A549 (cell line): ENCODE measurements at regions not wholly inside any gene's neighbourhood (a gene's known extent, or its start where the extent isn't known, plus 50 kb on each side); places are given as distances from the start of the nearest gene placed in this dataset.

Source experiments
- ATAC-seq, 2 experiments: fragments of 200-7000 bp in 1 of 2; fragments of >200 bp in 1 of 2; cut with Nextera tagmentation in 1 of 2; cut with Tn5 transposase in 1 of 2; 3 replicates each; pipeline versions ENCODE4 v1.8.0 to v1.9.1; 2018 to 2020; ENCODE audit warnings: mild to moderate bottlenecking in 1 of 2, moderate library complexity in 1 of 2
- CTCF ChIA-PET: fragments of 300-600 bp; sonication (Branson Sonifier 250); formaldehyde crosslinking; extraction: SDS; loops from one replicate; lab custom pipeline; 2021; ENCODE audit warnings: antibody characterized with exemption, inconsistent platforms; lab: Yijun Ruan, JAX
- POLR2A ChIA-PET: fragments of 350-600 bp; formaldehyde crosslinking; extraction: SDS; loops from one replicate; lab custom pipeline; 2021; ENCODE audit warnings: antibody characterized with exemption, inconsistent platforms; lab: Yijun Ruan, JAX
- DNase-seq, 2 experiments: peaks; one replicate each; pipeline versions ENCODE4 v3.0.0 to v3.0.0-alpha.2; 2011 to 2016; ENCODE audit warnings: low read depth in 1 of 2, low spot score in 1 of 2
- FAIRE-seq: peaks from 2 replicates; lab custom pipeline; 2011; peaks lifted over from hg19 to GRCh38; lab: Jason Lieb, UNC
- H3K27ac ChIP-seq, 2 experiments: fragments of >200 bp; sonication (Bioruptor Twin); formaldehyde crosslinking; 3 replicates each; pipeline ENCODE4 v1.5.1; 2016 to 2017
- H3K4me1 ChIP-seq: fragments of >200 bp; sonication (Bioruptor Twin); formaldehyde crosslinking; 3 replicates; pipeline ENCODE4 v1.6.1; 2016
- H3K4me2 ChIP-seq: fragments of >200 bp; sonication (Bioruptor Twin); formaldehyde crosslinking; 3 replicates; pipeline ENCODE4 v1.6.1; 2016
- H3K4me3 ChIP-seq: fragments of >200 bp; sonication (Bioruptor Twin); formaldehyde crosslinking; 3 replicates; pipeline ENCODE4 v1.5.1; 2016
- H3K9me3 ChIP-seq: fragments of >200 bp; sonication (Bioruptor Twin); formaldehyde crosslinking; 3 replicates; pipeline ENCODE4 v1.6.1; 2016
- CBX8 ChIP-seq: fragments of 200-600 bp; sonication (generic); IDR thresholded peaks from 2 replicates; pipeline ENCODE4 v1.6.1; 2016
- CEBPB ChIP-seq, 2 experiments: fragments of >200 bp in 1 of 2; sonication (Bioruptor Twin) in 1 of 2; formaldehyde crosslinking in 1 of 2; IDR thresholded peaks; 2 replicates each; pipeline ENCODE4 v1.6.1; 2012 to 2016
- ELK1 ChIP-seq: fragments of 150-350 bp; IDR thresholded peaks from 2 replicates; pipeline ENCODE4 v1.6.1; 2014; ENCODE audit warnings: low read depth, mild to moderate bottlenecking, low read length
- ESRRA ChIP-seq: fragments of 150-350 bp; IDR thresholded peaks from 2 replicates; pipeline ENCODE4 v1.6.1; 2014; ENCODE audit warnings: mild to moderate bottlenecking, low read length, borderline replicate concordance
- FOXS1 ChIP-seq: fragments of 250-450 bp; sonication (Bioruptor Pico); IDR thresholded peaks from 2 replicates; pipeline ENCODE4 v1.5.0; 2020; ENCODE audit warnings: mild to moderate bottlenecking, moderate library complexity
- HOXB5 ChIP-seq: fragments of 250-450 bp; sonication (Bioruptor Pico); IDR thresholded peaks from 2 replicates; pipeline ENCODE4 v1.5.0; 2020; ENCODE audit warnings: mild to moderate bottlenecking, moderate library complexity
- KDM1A ChIP-seq: fragments of 200-600 bp; sonication (generic); IDR thresholded peaks from 2 replicates; pipeline ENCODE4 v1.6.1; 2016; ENCODE audit warnings: low read depth, mild to moderate bottlenecking
- MAX ChIP-seq: IDR thresholded peaks from 2 replicates; pipeline ENCODE4 v1.6.1; 2012
- PHF8 ChIP-seq: fragments of 200-600 bp; sonication (generic); IDR thresholded peaks from 2 replicates; pipeline ENCODE4 v1.6.1; 2016; ENCODE audit warnings: low read depth, mild to moderate bottlenecking, antibody characterized with exemption, moderate library complexity, borderline replicate concordance
- RAD21 ChIP-seq, 2 experiments: fragments of >200 bp in 1 of 2; sonication (Bioruptor Twin) in 1 of 2; formaldehyde crosslinking in 1 of 2; IDR thresholded peaks in 1 of 2; conservative IDR thresholded peaks in 1 of 2; 2 replicates in 1 of 2; 3 replicates in 1 of 2; pipeline ENCODE4 v1.6.1; 2012 to 2018; ENCODE audit warnings: inconsistent platforms in 1 of 2
- RARB ChIP-seq: fragments of 250-450 bp; sonication (Bioruptor Pico); IDR thresholded peaks from 2 replicates; pipeline ENCODE4 v1.8.0; 2021; ENCODE audit warnings: mild to moderate bottlenecking, moderate library complexity
- TP53 ChIP-seq: fragments of 250-450 bp; sonication (Bioruptor Pico); IDR thresholded peaks from 2 replicates; pipeline ENCODE4 v1.5.0; 2021; ENCODE audit warnings: mild to moderate bottlenecking, moderate library complexity
- ZC3H11A ChIP-seq: fragments of 450-650 bp; IDR thresholded peaks from 2 replicates; pipeline ENCODE4 v1.6.1; 2014; ENCODE audit warnings: antibody characterized with exemption, mild to moderate bottlenecking
- ZFP36 ChIP-seq: fragments of 450-650 bp; IDR thresholded peaks from 2 replicates; pipeline ENCODE4 v1.6.1; 2014; ENCODE audit warnings: borderline replicate concordance; ENCODE audit not compliant: partially characterized antibody
- WGBS: methylation state at CpG from one replicate; pipeline ENCODE4 v1.1.6; 2017; ENCODE audit errors: missing lambda C conversion rate; 5-methylcytosine and 5-hydroxymethylcytosine counted together
- TF ChIP-seq, protein P1 (sequence below): fragments of 200-600 bp; sonication (generic); IDR thresholded peaks from 2 replicates; pipeline ENCODE4 v1.6.1; 2016; ENCODE audit warnings: antibody characterized with exemption, mild to moderate bottlenecking, moderate library complexity
- TF ChIP-seq, protein P2 (sequence below): fragments of >200 bp; sonication (Bioruptor Twin); formaldehyde crosslinking; IDR thresholded peaks from 3 replicates; pipeline ENCODE4 v1.5.1; 2016
- TF ChIP-seq, protein P3 (sequence below): fragments of 250-450 bp; sonication (Bioruptor Pico); IDR thresholded peaks from 2 replicates; pipeline ENCODE4 v1.5.0; 2021; ENCODE audit warnings: mild to moderate bottlenecking, moderate library complexity, borderline replicate concordance

GRCh38 chr9:91117959-91118703 lies 243.6 kb downstream of the AUH start:
- H3K27ac ChIP-seq = no peak overlapping the region
- ATAC-seq = no peak
- TF ChIP-seq RARB (CRISPR knock-in tag) (no peak), ZFP36 (no peak), ZC3H11A (no peak), FOXS1 (CRISPR knock-in tag) (no peak), PHF8 (no peak), KDM1A (no peak), MAX (no peak), TP53 (CRISPR knock-in tag) (no peak)
- TF ChIP-seq, protein P1, sequence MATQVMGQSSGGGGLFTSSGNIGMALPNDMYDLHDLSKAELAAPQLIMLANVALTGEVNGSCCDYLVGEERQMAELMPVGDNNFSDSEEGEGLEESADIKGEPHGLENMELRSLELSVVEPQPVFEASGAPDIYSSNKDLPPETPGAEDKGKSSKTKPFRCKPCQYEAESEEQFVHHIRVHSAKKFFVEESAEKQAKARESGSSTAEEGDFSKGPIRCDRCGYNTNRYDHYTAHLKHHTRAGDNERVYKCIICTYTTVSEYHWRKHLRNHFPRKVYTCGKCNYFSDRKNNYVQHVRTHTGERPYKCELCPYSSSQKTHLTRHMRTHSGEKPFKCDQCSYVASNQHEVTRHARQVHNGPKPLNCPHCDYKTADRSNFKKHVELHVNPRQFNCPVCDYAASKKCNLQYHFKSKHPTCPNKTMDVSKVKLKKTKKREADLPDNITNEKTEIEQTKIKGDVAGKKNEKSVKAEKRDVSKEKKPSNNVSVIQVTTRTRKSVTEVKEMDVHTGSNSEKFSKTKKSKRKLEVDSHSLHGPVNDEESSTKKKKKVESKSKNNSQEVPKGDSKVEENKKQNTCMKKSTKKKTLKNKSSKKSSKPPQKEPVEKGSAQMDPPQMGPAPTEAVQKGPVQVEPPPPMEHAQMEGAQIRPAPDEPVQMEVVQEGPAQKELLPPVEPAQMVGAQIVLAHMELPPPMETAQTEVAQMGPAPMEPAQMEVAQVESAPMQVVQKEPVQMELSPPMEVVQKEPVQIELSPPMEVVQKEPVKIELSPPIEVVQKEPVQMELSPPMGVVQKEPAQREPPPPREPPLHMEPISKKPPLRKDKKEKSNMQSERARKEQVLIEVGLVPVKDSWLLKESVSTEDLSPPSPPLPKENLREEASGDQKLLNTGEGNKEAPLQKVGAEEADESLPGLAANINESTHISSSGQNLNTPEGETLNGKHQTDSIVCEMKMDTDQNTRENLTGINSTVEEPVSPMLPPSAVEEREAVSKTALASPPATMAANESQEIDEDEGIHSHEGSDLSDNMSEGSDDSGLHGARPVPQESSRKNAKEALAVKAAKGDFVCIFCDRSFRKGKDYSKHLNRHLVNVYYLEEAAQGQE = no peak
- H3K4me3 ChIP-seq = no peak overlapping the region
- ChIA-PET CTCF (interaction anchor here (1.0 kb wide), 1 partner anchor 132 kb away, joined by 3 read pairs; no protein-coding TSS in a partner anchor), POLR2A (no interaction called here)
- no peak for FAIRE-seq
- H3K4me1 ChIP-seq = peaks cover 14% of the 10 kb centered on the region
- H3K4me2 ChIP-seq = no peak overlapping the region
- H3K9me3 ChIP-seq = no peaks in the 10 kb centered on the region
- DNase-seq = no peak
- WGBS = 83% methylated on average over 36 of the region's 36 CpGs

DNA sequence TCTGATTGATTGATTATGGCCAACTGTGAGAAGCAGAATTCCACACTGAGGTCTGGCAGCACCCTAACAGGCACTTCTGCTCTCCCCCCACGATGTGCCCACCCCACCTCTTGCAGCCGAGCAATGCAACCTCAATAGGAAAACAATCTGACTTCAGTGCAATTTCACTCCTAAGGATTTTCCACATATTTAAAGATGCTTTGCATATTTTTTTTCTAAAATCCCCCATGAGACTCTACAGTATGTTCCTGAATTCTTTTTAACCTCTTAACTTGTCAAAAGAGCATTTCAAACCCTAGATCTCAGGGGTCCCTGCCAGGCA lies 243.1 kb downstream of the AUH start:
- H3K4me3 ChIP-seq = no peak overlapping the region
- DNase-seq (no peak), ATAC-seq (no peak), FAIRE-seq (no peak)
- WGBS = 51% methylated on average over 2 of the region's 2 CpGs
- ChIA-PET POLR2A (no interaction called here), CTCF (interaction anchor here (1.0 kb wide), 1 partner anchor 132 kb away, joined by 3 read pairs; no protein-coding TSS in a partner anchor)
- peaks cover 14% of the 10 kb centered on the region for H3K4me1 ChIP-seq
- H3K4me2 ChIP-seq = no peak overlapping the region
- TF ChIP-seq KDM1A = no peak
- no peak for TF ChIP-seq CBX8
- TF ChIP-seq, protein P2, sequence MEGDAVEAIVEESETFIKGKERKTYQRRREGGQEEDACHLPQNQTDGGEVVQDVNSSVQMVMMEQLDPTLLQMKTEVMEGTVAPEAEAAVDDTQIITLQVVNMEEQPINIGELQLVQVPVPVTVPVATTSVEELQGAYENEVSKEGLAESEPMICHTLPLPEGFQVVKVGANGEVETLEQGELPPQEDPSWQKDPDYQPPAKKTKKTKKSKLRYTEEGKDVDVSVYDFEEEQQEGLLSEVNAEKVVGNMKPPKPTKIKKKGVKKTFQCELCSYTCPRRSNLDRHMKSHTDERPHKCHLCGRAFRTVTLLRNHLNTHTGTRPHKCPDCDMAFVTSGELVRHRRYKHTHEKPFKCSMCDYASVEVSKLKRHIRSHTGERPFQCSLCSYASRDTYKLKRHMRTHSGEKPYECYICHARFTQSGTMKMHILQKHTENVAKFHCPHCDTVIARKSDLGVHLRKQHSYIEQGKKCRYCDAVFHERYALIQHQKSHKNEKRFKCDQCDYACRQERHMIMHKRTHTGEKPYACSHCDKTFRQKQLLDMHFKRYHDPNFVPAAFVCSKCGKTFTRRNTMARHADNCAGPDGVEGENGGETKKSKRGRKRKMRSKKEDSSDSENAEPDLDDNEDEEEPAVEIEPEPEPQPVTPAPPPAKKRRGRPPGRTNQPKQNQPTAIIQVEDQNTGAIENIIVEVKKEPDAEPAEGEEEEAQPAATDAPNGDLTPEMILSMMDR = no peak
- no peak for TF ChIP-seq ESRRA
- no peak for TF ChIP-seq CEBPB (IDR thresholded peaks at IDR 0.05)
- TF ChIP-seq ELK1 = no peak
- no peak for TF ChIP-seq HOXB5 (CRISPR knock-in tag)
- H3K9me3 ChIP-seq = no peaks in the 10 kb centered on the region
- no peak overlapping the region for H3K27ac ChIP-seq

GRCh38 chr9:91119142-91119541 lies 242.6 kb downstream of the AUH start:
- no peak overlapping the region for H3K4me3 ChIP-seq
- DNase-seq = no peak
- no peaks in the 10 kb centered on the region for H3K9me3 ChIP-seq
- no peak for FAIRE-seq
- ATAC-seq = no peak
- no peak overlapping the region for H3K27ac ChIP-seq
- CTCF ChIA-PET = no interaction called here
- TF ChIP-seq, protein P3, sequence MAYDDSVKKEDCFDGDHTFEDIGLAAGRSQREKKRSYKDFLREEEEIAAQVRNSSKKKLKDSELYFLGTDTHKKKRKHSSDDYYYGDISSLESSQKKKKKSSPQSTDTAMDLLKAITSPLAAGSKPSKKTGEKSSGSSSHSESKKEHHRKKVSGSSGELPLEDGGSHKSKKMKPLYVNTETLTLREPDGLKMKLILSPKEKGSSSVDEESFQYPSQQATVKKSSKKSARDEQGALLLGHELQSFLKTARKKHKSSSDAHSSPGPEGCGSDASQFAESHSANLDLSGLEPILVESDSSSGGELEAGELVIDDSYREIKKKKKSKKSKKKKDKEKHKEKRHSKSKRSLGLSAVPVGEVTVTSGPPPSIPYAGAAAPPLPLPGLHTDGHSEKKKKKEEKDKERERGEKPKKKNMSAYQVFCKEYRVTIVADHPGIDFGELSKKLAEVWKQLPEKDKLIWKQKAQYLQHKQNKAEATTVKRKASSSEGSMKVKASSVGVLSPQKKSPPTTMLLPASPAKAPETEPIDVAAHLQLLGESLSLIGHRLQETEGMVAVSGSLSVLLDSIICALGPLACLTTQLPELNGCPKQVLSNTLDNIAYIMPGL (CRISPR knock-in tag) = no peak
- TF ChIP-seq RAD21 (conservative IDR thresholded peaks at IDR 0.05 in 1 of 2, IDR thresholded peaks at IDR 0.05 in 1 of 2) = no peak
- POLR2A ChIA-PET = no interaction called here
- H3K4me2 ChIP-seq = peak overlapping the region; percentile 29; the same call in 1 of the 3 replicates
- 60% methylated on average over 11 of the region's 11 CpGs for WGBS
- H3K4me1 ChIP-seq = peaks cover 14% of the 10 kb centered on the region
